HepG2 (cell line): ENCODE measurements at regions not wholly inside any gene's neighbourhood (a gene's known extent, or its start where the extent isn't known, plus 50 kb on each side); places are given as distances from the start of the nearest gene placed in this dataset.

Source experiments
- ATAC-seq: fragments of 200-7000 bp; cut with Tn5 transposase; 3 replicates; pipeline ENCODE4 v1.9.1; 2020; ENCODE audit warnings: mild to moderate bottlenecking, moderate library complexity
- BruUV-seq: library from RNA; stranded (reverse); fragments of 400-500 nt; replicated peaks from 2 replicates; lab custom pipeline; 2021; lab: Mats Ljungman, UMichigan
- CTCF ChIA-PET: fragments of 300-600 bp; formaldehyde crosslinking; extraction: SDS; loops from one replicate; lab custom pipeline; 2021; ENCODE audit warnings: low total read pairs, inconsistent platforms, low intra/inter-chr PET ratio; lab: Yijun Ruan, JAX
- POLR2A ChIA-PET: fragments of 350-600 bp; sonication (Branson Sonifier 250); formaldehyde crosslinking; loops from one replicate; lab custom pipeline; 2020; ENCODE audit warnings: antibody characterized with exemption, inconsistent platforms; lab: Yijun Ruan, JAX
- DNase-seq: peaks from one replicate; pipeline ENCODE4 v3.0.0-alpha.2; 2015; ENCODE audit warnings: low spot score
- FAIRE-seq: peaks from 3 replicates; lab custom pipeline; 2011; peaks lifted over from hg19 to GRCh38; lab: Jason Lieb, UNC
- H2AFZ ChIP-seq: one replicate; pipeline ENCODE4 v1.6.1; 2011; ENCODE audit warnings: low read length, inconsistent platforms
- H3K27ac ChIP-seq: fragments of 300-600 bp; 3 replicates; pipeline ENCODE4 v1.8.0; 2011; ENCODE audit warnings: mixed run types, mild to moderate bottlenecking, mixed read lengths, low read length, inconsistent platforms; ENCODE audit not compliant: insufficient read depth; ENCODE audit errors: extremely low read length
- H3K27me3 ChIP-seq, 2 experiments: fragments of 200-600 bp in 1 of 2; 2 replicates in 1 of 2; 3 replicates in 1 of 2; pipeline versions ENCODE4 v1.6.0 to v1.8.0; 2011; ENCODE audit warnings: low read length in 2 of 2, mild to moderate bottlenecking in 2 of 2, moderate library complexity in 2 of 2, inconsistent platforms in 1 of 2; ENCODE audit not compliant: insufficient read depth in 2 of 2, control insufficient read depth in 1 of 2
- H3K36me3 ChIP-seq, 2 experiments: fragments of 200-600 bp in 1 of 2; replicated peaks in 1 of 2; 2 replicates in 1 of 2; 3 replicates in 1 of 2; pipeline versions ENCODE4 v1.5.1 to v1.8.0; 2011; ENCODE audit warnings: low read length in 2 of 2, inconsistent platforms in 1 of 2; ENCODE audit not compliant: insufficient read depth in 2 of 2, control insufficient read depth in 1 of 2
- H3K4me1 ChIP-seq: 2 replicates; pipeline ENCODE4 v1.5.1; 2012; ENCODE audit warnings: low read length, inconsistent platforms; ENCODE audit not compliant: insufficient read depth
- H3K4me2 ChIP-seq: 2 replicates; pipeline ENCODE4 v1.6.0; 2011; ENCODE audit warnings: low read depth, low read length, inconsistent platforms
- H3K4me3 ChIP-seq, 3 experiments: fragments of 200-600 bp in 1 of 3; sonication (generic), shearing (Covaris generic) in 1 of 3; replicated peaks in 1 of 3; 2 replicates each; pipeline ENCODE4 v1.5.1; 2011 to 2016; ENCODE audit warnings: low read length in 3 of 3, inconsistent platforms in 2 of 3, low read depth in 2 of 3, mild to moderate bottlenecking in 2 of 3, control low read depth in 1 of 3, mixed read lengths in 1 of 3; ENCODE audit not compliant: insufficient read depth in 1 of 3
- H3K79me2 ChIP-seq: one replicate; pipeline ENCODE4 v1.6.1; 2011; ENCODE audit warnings: low read length, inconsistent platforms; ENCODE audit not compliant: insufficient read depth
- H3K9ac ChIP-seq: 2 replicates; pipeline ENCODE4 v1.6.0; 2011; ENCODE audit warnings: mild to moderate bottlenecking, low read depth, low read length, inconsistent platforms; ENCODE audit not compliant: insufficient read depth
- H3K9me3 ChIP-seq: 2 replicates; pipeline ENCODE4 v1.5.1; 2012; ENCODE audit warnings: mild to moderate bottlenecking, low read length
- H4K20me1 ChIP-seq: 2 replicates; pipeline ENCODE4 v1.6.0; 2011; ENCODE audit warnings: inconsistent platforms, mild to moderate bottlenecking, low read length, moderate library complexity; ENCODE audit not compliant: insufficient read depth
- GFI1 ChIP-seq: sonication (generic); formaldehyde crosslinking; IDR thresholded peaks from 2 replicates; pipeline ENCODE4 v1.5.0; 2020; ENCODE audit warnings: missing genetic modification reagents, mild to moderate bottlenecking, borderline replicate concordance
- MEIS2 ChIP-seq: sonication (generic); formaldehyde crosslinking; IDR thresholded peaks from 2 replicates; pipeline ENCODE4 v1.9.0; 2021; ENCODE audit warnings: mild to moderate bottlenecking, missing genetic modification reagents
- MTF1 ChIP-seq: sonication (generic); formaldehyde crosslinking; IDR thresholded peaks from 2 replicates; pipeline ENCODE4 v1.5.0; 2020; ENCODE audit warnings: missing genetic modification reagents
- NCOA1 ChIP-seq: sonication (generic); formaldehyde crosslinking; IDR thresholded peaks from 2 replicates; pipeline ENCODE4 v1.9.0; 2021; ENCODE audit warnings: missing genetic modification reagents
- ZFP37 ChIP-seq: sonication (generic); formaldehyde crosslinking; IDR thresholded peaks from 2 replicates; pipeline ENCODE4 v1.4.0; 2020; ENCODE audit warnings: missing genetic modification reagents, borderline replicate concordance
- ZNF296 ChIP-seq: sonication (generic); formaldehyde crosslinking; conservative IDR thresholded peaks from 2 replicates; pipeline ENCODE4 v1.5.0; 2020; ENCODE audit warnings: mild to moderate bottlenecking, missing genetic modification reagents
- ZNF577 ChIP-seq: sonication (generic); formaldehyde crosslinking; IDR thresholded peaks from 2 replicates; pipeline ENCODE4 v1.4.0; 2020; ENCODE audit warnings: mild to moderate bottlenecking, low read depth, missing genetic modification reagents, borderline replicate concordance
- WGBS: methylation state at CpG from one replicate; pipeline ENCODE4 v1.1.6; 2017; ENCODE audit warnings: low lambda C conversion rate; 5-methylcytosine and 5-hydroxymethylcytosine counted together
- in situ Hi-C: cut with HindIII; loops from 2 replicates; pipeline ENCODE4 v1.10.0; 2017; ENCODE audit warnings: low pct_unique_long_range_greater_than_20kb; ENCODE audit not compliant: extremely low pct_ligation_motif_present
- intact Hi-C: fragments of 100-400 bp; cut with micrococcal nuclease; formaldehyde crosslinking; loops from one replicate; pipeline ENCODE4 v1.10.0; 2022; ENCODE audit not compliant: unreplicated experiment
- TF ChIP-seq, protein P1 (sequence below): sonication (generic); formaldehyde crosslinking; IDR thresholded peaks from 2 replicates; pipeline ENCODE4 v1.4.0; 2020; ENCODE audit warnings: mild to moderate bottlenecking, low read depth, missing genetic modification reagents
- TF ChIP-seq, protein P2 (sequence below): sonication (generic); formaldehyde crosslinking; IDR thresholded peaks from 2 replicates; pipeline ENCODE4 v1.4.0; 2020; ENCODE audit warnings: missing genetic modification reagents

DNA sequence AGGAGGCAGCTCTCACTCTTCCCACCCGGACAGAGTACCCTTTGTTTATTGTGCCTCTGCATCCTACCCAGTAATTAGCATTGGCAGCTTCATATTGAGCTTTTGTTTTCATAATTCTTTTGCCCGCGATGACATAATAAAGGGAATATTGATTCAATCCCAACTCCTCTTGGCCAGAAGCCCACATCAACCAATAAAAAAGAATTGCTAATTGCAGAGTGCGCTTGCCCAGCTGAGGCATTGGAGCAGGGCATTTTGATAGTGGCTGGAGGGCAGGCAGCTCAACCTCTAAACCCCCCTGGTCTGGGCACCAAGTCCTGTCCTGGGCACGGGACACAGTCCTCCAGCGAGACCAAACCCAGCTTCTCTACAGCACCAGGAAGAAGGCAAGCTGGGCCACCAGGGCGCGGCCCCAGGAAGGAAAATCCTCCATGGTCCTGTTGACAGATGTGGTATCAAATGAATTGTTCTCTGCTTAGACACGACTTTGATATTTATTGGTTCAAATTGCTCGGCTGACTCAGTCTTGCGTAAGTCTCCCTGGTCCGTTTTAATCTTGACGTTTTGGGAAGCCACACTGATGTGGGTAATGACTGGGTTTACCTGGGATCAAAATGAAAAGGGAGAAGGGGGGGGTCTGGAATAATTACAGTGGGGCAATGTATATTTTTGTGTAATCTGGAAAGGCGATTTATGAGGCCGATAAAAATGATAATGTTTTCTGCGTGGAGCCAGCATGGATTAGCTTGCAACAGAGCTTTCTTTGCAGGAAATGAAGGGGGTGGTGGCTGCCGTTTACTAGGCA, 220.7 kb upstream of the MSX2 start:
- H3K9me3 ChIP-seq, result peaks cover 8% of the 10 kb centered on the region
- BruUV-seq, result no TSS peak
- no peak overlapping the region for H3K4me2 ChIP-seq
- 48% methylated on average over 17 of the region's 17 CpGs for WGBS
- DNase-seq (no peak), ATAC-seq (no peak), FAIRE-seq (no peak)
- no peaks in the 10 kb centered on the region for H4K20me1 ChIP-seq
- in situ Hi-C loops (no loop called here), intact Hi-C loops (no loop called here)
- CTCF ChIA-PET, result no interaction called here
- no peak overlapping the region for H3K9ac ChIP-seq
- POLR2A ChIA-PET, result no interaction called here
- no peak overlapping the region for H3K4me3 ChIP-seq
- H3K36me3 ChIP-seq, result no peaks in the 10 kb centered on the region
- H3K27me3 ChIP-seq, result no peaks in the 10 kb centered on the region
- no peak overlapping the region for H3K27ac ChIP-seq
- no peaks in the 10 kb centered on the region for H3K79me2 ChIP-seq
- TF ChIP-seq, protein P1, sequence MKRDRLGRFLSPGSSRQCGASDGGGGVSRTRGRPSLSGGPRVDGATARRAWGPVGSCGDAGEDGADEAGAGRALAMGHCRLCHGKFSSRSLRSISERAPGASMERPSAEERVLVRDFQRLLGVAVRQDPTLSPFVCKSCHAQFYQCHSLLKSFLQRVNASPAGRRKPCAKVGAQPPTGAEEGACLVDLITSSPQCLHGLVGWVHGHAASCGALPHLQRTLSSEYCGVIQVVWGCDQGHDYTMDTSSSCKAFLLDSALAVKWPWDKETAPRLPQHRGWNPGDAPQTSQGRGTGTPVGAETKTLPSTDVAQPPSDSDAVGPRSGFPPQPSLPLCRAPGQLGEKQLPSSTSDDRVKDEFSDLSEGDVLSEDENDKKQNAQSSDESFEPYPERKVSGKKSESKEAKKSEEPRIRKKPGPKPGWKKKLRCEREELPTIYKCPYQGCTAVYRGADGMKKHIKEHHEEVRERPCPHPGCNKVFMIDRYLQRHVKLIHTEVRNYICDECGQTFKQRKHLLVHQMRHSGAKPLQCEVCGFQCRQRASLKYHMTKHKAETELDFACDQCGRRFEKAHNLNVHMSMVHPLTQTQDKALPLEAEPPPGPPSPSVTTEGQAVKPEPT (CRISPR knock-in tag), result no peak
- TF ChIP-seq MEIS2 (CRISPR knock-in tag), result no peak
- no peak for TF ChIP-seq GFI1
- TF ChIP-seq NCOA1 (CRISPR knock-in tag), result no peak
- TF ChIP-seq ZNF577 (CRISPR knock-in tag), result no peak
- TF ChIP-seq, protein P2, sequence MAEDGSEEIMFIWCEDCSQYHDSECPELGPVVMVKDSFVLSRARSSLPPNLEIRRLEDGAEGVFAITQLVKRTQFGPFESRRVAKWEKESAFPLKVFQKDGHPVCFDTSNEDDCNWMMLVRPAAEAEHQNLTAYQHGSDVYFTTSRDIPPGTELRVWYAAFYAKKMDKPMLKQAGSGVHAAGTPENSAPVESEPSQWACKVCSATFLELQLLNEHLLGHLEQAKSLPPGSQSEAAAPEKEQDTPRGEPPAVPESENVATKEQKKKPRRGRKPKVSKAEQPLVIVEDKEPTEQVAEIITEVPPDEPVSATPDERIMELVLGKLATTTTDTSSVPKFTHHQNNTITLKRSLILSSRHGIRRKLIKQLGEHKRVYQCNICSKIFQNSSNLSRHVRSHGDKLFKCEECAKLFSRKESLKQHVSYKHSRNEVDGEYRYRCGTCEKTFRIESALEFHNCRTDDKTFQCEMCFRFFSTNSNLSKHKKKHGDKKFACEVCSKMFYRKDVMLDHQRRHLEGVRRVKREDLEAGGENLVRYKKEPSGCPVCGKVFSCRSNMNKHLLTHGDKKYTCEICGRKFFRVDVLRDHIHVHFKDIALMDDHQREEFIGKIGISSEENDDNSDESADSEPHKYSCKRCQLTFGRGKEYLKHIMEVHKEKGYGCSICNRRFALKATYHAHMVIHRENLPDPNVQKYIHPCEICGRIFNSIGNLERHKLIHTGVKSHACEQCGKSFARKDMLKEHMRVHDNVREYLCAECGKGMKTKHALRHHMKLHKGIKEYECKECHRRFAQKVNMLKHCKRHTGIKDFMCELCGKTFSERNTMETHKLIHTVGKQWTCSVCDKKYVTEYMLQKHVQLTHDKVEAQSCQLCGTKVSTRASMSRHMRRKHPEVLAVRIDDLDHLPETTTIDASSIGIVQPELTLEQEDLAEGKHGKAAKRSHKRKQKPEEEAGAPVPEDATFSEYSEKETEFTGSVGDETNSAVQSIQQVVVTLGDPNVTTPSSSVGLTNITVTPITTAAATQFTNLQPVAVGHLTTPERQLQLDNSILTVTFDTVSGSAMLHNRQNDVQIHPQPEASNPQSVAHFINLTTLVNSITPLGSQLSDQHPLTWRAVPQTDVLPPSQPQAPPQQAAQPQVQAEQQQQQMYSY (CRISPR knock-in tag), result no peak
- TF ChIP-seq MTF1 (CRISPR knock-in tag), result no peak
- TF ChIP-seq ZNF296 (CRISPR knock-in tag), result no peak
- TF ChIP-seq ZFP37, result no peak
- no peak overlapping the region for H2AFZ ChIP-seq
- H3K4me1 ChIP-seq, result no peaks in the 10 kb centered on the region
